ENCODE measurements at regions not wholly inside any gene's neighbourhood (a gene's known extent, or its start where the extent isn't known, plus 50 kb on each side); places are given as distances from the start of the nearest gene placed in this dataset.

GRCh38 chr5:36739751-36740221 is 133.4 kb downstream of the SLC1A3 start:
- H2AFZ ChIP-seq (ENCODE audit: low read depth, low read length): peak overlapping the region; percentile 23
- no peaks in the 10 kb centered on the region for H3K9me3 ChIP-seq (ENCODE audit: insufficient read depth, low read length, severe bottlenecking)
- ATAC-seq (ENCODE audit: insufficient read depth, low read depth): peak; percentile 69

GRCh38 chr5:36740259-36740898 is 134.0 kb downstream of the SLC1A3 start:
- Histone ChIP-seq H3K27ac (ENCODE audit: low read length) (no peak overlapping the region), H3K9ac (ENCODE audit: low read depth, low read length) (no peak overlapping the region), H3K9me3 (ENCODE audit: insufficient read depth, low read length, severe bottlenecking) (no peaks in the 10 kb centered on the region), H2AFZ (ENCODE audit: low read depth, low read length) (peak overlapping the region; percentile 23; the same call in 1 of the 2 replicates), H3K36me3 (ENCODE audit: insufficient read depth, low read length) (no peaks in the 10 kb centered on the region), H3K4me1 (ENCODE audit: insufficient read depth, low read length) (peaks cover 19% of the 10 kb centered on the region), H3K4me2 (ENCODE audit: insufficient read depth, low read length) (no peak overlapping the region), H4K20me1 (ENCODE audit: insufficient read depth, low read length) (no peaks in the 10 kb centered on the region), H3K27me3 (ENCODE audit: insufficient read depth, low read length, poor library complexity) (peaks cover 19% of the 10 kb centered on the region), H3K4me3 (ENCODE audit: low read depth in 1 of 2, low read length in 2 of 2) (no peak overlapping the region), H3K79me2 (ENCODE audit: insufficient read depth, low read length) (no peaks in the 10 kb centered on the region)
- no peak for ATAC-seq (ENCODE audit: insufficient read depth, low read depth)
- DNase-seq: no peak
- no peak for TF ChIP-seq EZH2 (IDR thresholded peaks at IDR 0.05; ENCODE audit: borderline replicate concordance, low read depth, low read length, severe bottlenecking)
- TF ChIP-seq CTCF (IDR thresholded peaks at IDR 0.05; ENCODE audit: borderline replicate concordance, extremely low read depth, low read length, poor library complexity, severe bottlenecking): no peak

More at GRCh38 chr5:36739751-36740221, 133.4 kb downstream of the SLC1A3 start:
- Histone ChIP-seq H3K4me2 (ENCODE audit: insufficient read depth, low read length) (no peak overlapping the region), H3K4me3 (ENCODE audit: low read depth in 1 of 2, low read length in 2 of 2) (no peak overlapping the region), H3K9ac (ENCODE audit: low read depth, low read length) (no peak overlapping the region), H3K36me3 (ENCODE audit: insufficient read depth, low read length) (no peaks in the 10 kb centered on the region), H4K20me1 (ENCODE audit: insufficient read depth, low read length) (no peaks in the 10 kb centered on the region), H3K79me2 (ENCODE audit: insufficient read depth, low read length) (no peaks in the 10 kb centered on the region), H3K4me1 (ENCODE audit: insufficient read depth, low read length) (peaks cover 13% of the 10 kb centered on the region), H3K27ac (ENCODE audit: low read length) (no peak overlapping the region), H3K27me3 (ENCODE audit: insufficient read depth, low read length, poor library complexity) (peaks cover 13% of the 10 kb centered on the region)
- peak; percentile 87 for TF ChIP-seq CTCF (IDR thresholded peaks at IDR 0.05; ENCODE audit: borderline replicate concordance, extremely low read depth, low read length, poor library complexity, severe bottlenecking)
- no peak for TF ChIP-seq EZH2 (IDR thresholded peaks at IDR 0.05; ENCODE audit: borderline replicate concordance, low read depth, low read length, severe bottlenecking)
- peak; percentile 70 for DNase-seq

DNA sequence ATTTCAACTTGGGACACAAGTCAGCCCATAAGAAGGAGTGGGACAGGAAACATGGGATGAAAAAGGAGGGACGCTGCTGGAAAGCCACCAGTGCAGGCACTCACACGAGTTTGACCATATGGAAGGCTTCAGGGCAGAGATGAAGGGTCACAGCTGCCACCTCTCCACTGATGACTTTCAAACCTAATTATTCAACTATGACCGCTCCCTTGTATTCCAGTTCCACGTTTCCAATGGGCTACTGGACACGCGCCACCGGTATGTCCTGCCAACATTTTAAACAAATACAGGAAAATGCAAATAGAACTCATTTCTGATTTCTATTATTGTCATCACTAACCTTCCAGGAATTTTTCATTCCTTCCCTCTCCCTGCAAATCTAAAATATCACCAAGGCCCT is 134.7 kb downstream of the SLC1A3 start:
- Histone ChIP-seq H3K9ac (ENCODE audit: low read depth, low read length) (no peak overlapping the region), H3K27ac (ENCODE audit: low read length) (no peak overlapping the region), H3K9me3 (ENCODE audit: insufficient read depth, low read length, severe bottlenecking) (no peaks in the 10 kb centered on the region), H2AFZ (ENCODE audit: low read depth, low read length) (no peak overlapping the region), H4K20me1 (ENCODE audit: insufficient read depth, low read length) (no peaks in the 10 kb centered on the region), H3K4me1 (ENCODE audit: insufficient read depth, low read length) (peaks cover 21% of the 10 kb centered on the region), H3K4me2 (ENCODE audit: insufficient read depth, low read length) (no peak overlapping the region), H3K27me3 (ENCODE audit: insufficient read depth, low read length, poor library complexity) (peaks cover 27% of the 10 kb centered on the region), H3K79me2 (ENCODE audit: insufficient read depth, low read length) (no peaks in the 10 kb centered on the region), H3K36me3 (ENCODE audit: insufficient read depth, low read length) (no peaks in the 10 kb centered on the region), H3K4me3 (ENCODE audit: low read depth in 1 of 2, low read length in 2 of 2) (no peak overlapping the region)
- DNase-seq (no peak), ATAC-seq (ENCODE audit: insufficient read depth, low read depth) (no peak)
- TF ChIP-seq EZH2 (IDR thresholded peaks at IDR 0.05; ENCODE audit: borderline replicate concordance, low read depth, low read length, severe bottlenecking): no peak
- no peak for TF ChIP-seq CTCF (IDR thresholded peaks at IDR 0.05; ENCODE audit: borderline replicate concordance, extremely low read depth, low read length, poor library complexity, severe bottlenecking)
